ENCODE measurements at regions not wholly inside any gene's neighbourhood (a gene's known extent, or its start where the extent isn't known, plus 50 kb on each side); places are given as distances from the start of the nearest gene placed in this dataset.
"Not testable (repeated sequence)": the region's sequence is repeated elsewhere in the genome, so short reads cannot be mapped to it uniquely, and the experiment has no call there.

GRCh38 chr13:65343898-65344663 lies 1886.1 kb downstream of the PCDH9 start:
- DNase-seq = no peak

- no peak for DNase-seq
Observed at GRCh38 chr13:65342541-65343337, 1887.4 kb downstream of the PCDH9 start.

GRCh38 chr13:65339241-65339640 lies 1890.9 kb downstream of the PCDH9 start:
- no peak for DNase-seq

DNA sequence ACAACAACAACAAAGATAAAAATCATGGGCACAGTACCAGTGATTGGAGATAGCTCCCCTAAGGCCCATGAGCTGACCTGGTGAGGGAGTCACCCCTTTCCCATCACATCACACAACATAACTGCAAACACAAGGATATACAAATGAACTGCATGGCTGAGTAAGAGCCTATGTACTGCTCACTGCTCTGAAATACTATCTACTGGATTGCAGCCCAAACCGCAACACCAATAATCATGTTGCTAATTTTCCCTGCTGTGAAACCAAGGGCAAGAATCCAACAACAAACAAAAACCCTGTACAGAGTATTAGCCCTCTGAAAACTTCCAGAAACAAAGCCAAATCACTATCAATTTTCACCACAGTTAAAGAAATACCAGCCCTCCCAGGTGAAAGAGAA lies 1893.2 kb downstream of the PCDH9 start:
- no peak for DNase-seq

- no peak for DNase-seq
Observed at GRCh38 chr13:65336087-65336749, 1893.9 kb downstream of the PCDH9 start.

GRCh38 chr13:65330691-65331090 lies 1899.4 kb downstream of the PCDH9 start:
- DNase-seq = no peak

GRCh38 chr13:65330287-65330686 lies 1899.8 kb downstream of the PCDH9 start:
- DNase-seq = no peak

GRCh38 chr13:65323192-65323591 lies 1906.9 kb downstream of the PCDH9 start:
- not testable (repeated sequence) for DNase-seq

- DNase-seq = not testable (repeated sequence)
Observed at GRCh38 chr13:65321423-65321822, 1908.7 kb downstream of the PCDH9 start.

GRCh38 chr13:65314008-65314407 lies 1916.1 kb downstream of the PCDH9 start:
- DNase-seq = no peak

- no peak for DNase-seq
Observed at GRCh38 chr13:65310663-65311328, 1919.3 kb downstream of the PCDH9 start.

DNA sequence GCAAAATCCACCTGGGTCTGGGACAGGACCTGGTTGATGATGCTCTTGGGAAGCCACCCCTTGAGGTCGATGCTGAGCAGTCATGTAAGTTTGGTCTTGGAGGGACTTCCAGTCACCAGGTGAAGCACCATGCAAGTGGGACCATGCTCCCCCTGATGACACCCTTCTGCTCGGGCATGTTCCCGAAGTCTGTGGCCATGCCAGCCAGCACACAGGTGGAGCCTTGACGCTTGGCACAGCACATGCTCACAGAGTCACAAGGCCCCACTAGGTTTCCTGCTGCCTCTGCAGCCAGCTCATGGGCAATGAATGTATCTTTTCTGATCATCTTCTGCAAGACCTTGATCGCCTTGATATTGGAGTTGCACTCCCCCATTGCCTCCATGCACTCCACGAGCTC lies 1920.2 kb downstream of the PCDH9 start:
- no peak for DNase-seq

- not testable (repeated sequence) for DNase-seq
Observed at GRCh38 chr13:65308729-65309128, 1921.4 kb downstream of the PCDH9 start.

GRCh38 chr13:65307056-65307455 lies 1923.1 kb downstream of the PCDH9 start:
- DNase-seq = no peak

DNA sequence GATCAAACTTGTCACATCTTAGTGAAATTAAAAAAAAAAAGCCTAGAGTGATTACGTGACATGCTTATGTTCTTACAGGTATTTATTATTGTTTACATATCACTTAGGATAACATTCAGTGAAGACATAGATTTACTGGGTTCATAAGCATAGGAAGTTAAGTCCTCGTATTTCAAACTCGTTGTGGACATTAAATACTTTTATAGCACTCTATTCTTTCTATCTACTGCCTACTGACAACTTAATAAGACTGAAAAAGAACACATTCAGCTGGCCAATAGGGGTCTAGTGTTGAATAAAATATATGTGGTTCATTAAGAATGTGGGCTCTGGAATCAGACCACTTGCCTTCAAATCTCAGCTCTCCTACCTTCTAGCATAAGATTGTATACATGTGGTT lies 1927.4 kb downstream of the PCDH9 start:
- DNase-seq = no peak

GRCh38 chr13:65301506-65301905 lies 1928.6 kb downstream of the PCDH9 start:
- no peak for DNase-seq

DNA sequence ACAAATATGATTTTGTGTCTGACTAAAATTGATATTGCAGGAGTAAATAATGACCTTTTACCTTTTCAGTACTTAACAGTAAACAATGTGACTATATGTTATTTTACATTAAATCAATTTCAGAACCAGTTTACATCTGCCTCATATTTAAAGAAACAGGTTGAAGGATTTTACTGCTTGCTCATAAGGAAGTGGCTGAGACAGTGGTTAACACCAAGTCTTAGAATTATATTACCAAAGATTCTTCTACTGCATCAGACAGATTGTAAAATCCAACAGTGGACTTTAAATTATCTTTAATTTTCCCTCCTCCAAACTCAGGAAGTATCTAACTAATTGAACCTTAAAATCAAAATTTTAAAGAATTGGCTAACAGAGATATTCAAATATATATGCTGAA lies 1929.9 kb downstream of the PCDH9 start:
- DNase-seq = no peak

DNA sequence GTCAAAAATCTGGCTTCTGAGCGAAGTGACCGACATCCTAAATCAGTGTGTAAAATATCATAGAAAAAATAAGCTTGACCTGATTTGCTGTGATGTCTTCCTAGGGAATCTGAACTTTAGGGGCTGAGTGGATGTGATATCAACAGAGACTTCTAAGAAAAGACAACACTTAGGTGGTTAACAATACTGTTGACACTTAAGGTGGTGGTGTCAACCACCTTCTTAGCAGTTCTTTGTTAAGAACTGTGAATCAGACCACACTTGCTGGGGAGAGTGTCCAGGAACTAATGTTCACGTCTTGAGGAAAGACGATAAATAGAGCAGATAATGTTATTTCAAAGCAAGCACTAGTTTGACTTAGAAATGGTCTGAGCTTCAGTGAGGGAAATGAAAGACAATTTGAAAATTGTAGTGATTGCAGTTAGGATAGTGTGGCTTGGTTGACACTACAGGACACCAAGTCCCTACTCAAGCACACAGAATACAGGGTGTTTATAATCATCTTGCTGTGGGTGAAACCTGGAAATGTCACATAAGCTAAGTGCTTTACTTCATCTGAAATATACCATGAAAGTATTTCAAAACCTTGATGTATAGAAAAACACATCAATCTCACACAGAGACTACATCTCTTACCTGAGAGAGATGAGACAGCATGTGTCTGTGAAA lies 1936.5 kb downstream of the PCDH9 start:
- DNase-seq = no peak

- DNase-seq = no peak
Observed at GRCh38 chr13:65292488-65292901, 1937.6 kb downstream of the PCDH9 start.

GRCh38 chr13:65287405-65287804 lies 1942.7 kb downstream of the PCDH9 start:
- no peak for DNase-seq

GRCh38 chr13:65275838-65276630 lies 1954.1 kb downstream of the PCDH9 start:
- DNase-seq = no peak

DNA sequence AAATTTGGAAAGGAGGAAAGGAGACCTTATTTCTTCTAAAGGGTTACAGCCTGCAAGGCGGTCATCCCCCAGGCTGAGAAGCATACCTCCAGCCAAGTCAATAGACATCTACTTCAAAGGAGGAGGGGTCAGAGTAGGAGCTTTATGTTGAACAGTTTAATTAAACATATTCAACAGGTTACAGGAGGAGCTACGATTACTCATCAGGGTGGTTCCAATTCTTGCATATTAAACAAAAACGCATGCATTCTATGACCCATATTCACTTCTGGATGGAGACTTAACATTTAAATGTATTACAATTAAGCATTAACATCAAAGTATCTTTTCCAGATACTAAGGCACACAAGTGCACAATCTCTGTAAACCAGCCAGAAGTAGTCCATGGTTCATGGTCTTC lies 1955.0 kb downstream of the PCDH9 start:
- no peak for DNase-seq

All from CD4-positive, alpha-beta T cell treated with Interleukin-12 subunit alpha and Interleukin-12 subunit beta, for 1 hour (primary cell).